HAP-1 (cell line): ENCODE measurements at regions not wholly inside any gene's neighbourhood (a gene's known extent, or its start where the extent isn't known, plus 50 kb on each side); places are given as distances from the start of the nearest gene placed in this dataset.
"Not testable (repeated sequence)": the region's sequence is repeated elsewhere in the genome, so short reads cannot be mapped to it uniquely, and the experiment has no call there.

Experiments used
- DNase-seq, 2 experiments: peaks; one replicate each; pipeline ENCODE4 v3.0.0-alpha.2; 2016 to 2020; ENCODE audit warnings: low spot score in 2 of 2
- H3K27me3 ChIP-seq: fragments of 250-450 bp; sonication (Bioruptor Pico); 2 replicates; pipeline ENCODE4 v1.5.1; 2020; ENCODE audit warnings: low read depth, mild to moderate bottlenecking, moderate library complexity
- H3K36me3 ChIP-seq: fragments of 250-450 bp; sonication (Bioruptor Pico); replicated peaks from 2 replicates; pipeline ENCODE4 v1.5.1; 2020; ENCODE audit warnings: mild to moderate bottlenecking
- H3K4me1 ChIP-seq: fragments of 250-450 bp; sonication (Bioruptor Pico); 2 replicates; pipeline ENCODE4 v1.5.1; 2020; ENCODE audit warnings: mild to moderate bottlenecking
- H3K4me3 ChIP-seq: fragments of 250-450 bp; sonication (Bioruptor Pico); 2 replicates; pipeline ENCODE4 v1.5.1; 2020; ENCODE audit warnings: mild to moderate bottlenecking, moderate library complexity
- H3K9me3 ChIP-seq: fragments of 250-450 bp; sonication (Bioruptor Pico); 2 replicates; pipeline ENCODE4 v1.5.1; 2020; ENCODE audit warnings: mild to moderate bottlenecking, moderate library complexity
- in situ Hi-C: fragments of 300-500 bp; cut with MboI; formaldehyde crosslinking; loops from 3 replicates; pipeline ENCODE4 v1.14.3; 2020; ENCODE audit warnings: low sequenced_read_pairs, inconsistent platforms, mixed read lengths

DNA sequence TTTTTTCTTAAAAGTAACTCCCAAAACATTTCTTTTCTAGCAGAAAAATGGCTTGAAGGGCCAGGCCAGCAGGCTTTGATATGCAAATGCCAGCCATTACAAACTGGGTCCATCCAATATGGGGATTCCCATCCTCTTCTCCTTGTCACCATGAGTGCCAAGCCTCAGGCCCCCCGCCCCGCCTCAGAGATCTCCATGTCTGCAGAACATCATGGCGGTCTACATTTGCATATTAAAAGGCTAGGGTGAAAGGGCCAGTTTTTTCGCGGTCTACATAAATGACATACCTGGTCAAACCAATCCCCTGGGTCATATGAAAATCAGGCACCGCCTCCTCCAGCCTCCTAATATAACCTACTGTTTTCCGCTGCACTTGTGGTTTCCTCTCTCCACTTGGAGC lies 1327.6 kb downstream of the UQCRFS1 start:
- Histone ChIP-seq H3K4me3 (no peak overlapping the region), H3K27me3 (no peaks in the 10 kb centered on the region), H3K4me1 (no peaks in the 10 kb centered on the region), H3K36me3 (no peaks in the 10 kb centered on the region), H3K9me3 (0 out of 2 replicates have a peak, but pooled peaks cover 9% of the 10 kb centered on the region)
- in situ Hi-C loops, result no loop called here
- DNase-seq, result no peak

DNA sequence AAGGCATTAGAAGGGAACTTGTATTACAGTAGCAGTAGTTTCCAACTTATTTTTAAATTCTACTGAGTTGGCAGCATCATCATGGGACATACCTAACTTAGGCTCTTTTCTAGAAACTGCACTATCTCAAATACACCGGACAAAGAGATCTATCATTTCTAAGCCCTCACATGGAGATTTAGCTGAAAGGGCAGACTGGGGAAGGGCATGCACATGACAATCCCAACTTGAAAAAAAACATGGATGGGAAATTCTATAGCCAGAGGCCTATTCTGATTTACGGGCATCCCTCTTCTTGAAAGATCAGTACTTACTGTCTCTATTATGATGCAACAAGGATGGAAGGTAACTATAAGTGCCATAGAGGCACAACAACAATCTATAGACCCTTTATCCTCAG lies 1328.6 kb downstream of the UQCRFS1 start:
- Histone ChIP-seq H3K27me3 (no peaks in the 10 kb centered on the region), H3K4me3 (no peak overlapping the region), H3K36me3 (no peaks in the 10 kb centered on the region), H3K9me3 (0 out of 2 replicates have a peak, but pooled peaks cover 9% of the 10 kb centered on the region), H3K4me1 (no peaks in the 10 kb centered on the region)
- DNase-seq, result no peak
- in situ Hi-C loops, result no loop called here

GRCh38 chr19:27881213-27881612 lies 1331.7 kb downstream of the UQCRFS1 start:
- in situ Hi-C loops, result no loop called here
- DNase-seq, result no peak
- Histone ChIP-seq H3K9me3 (0 out of 2 replicates have a peak, but pooled peaks cover 7% of the 10 kb centered on the region), H3K27me3 (no peaks in the 10 kb centered on the region), H3K4me1 (no peaks in the 10 kb centered on the region), H3K4me3 (no peak overlapping the region), H3K36me3 (no peaks in the 10 kb centered on the region)

- Histone ChIP-seq H3K4me1 (no peaks in the 10 kb centered on the region), H3K36me3 (no peaks in the 10 kb centered on the region), H3K9me3 (no peaks in the 10 kb centered on the region), H3K4me3 (no peak overlapping the region), H3K27me3 (no peaks in the 10 kb centered on the region)
- no peak for DNase-seq
- in situ Hi-C loops, result no loop called here
Observed at GRCh38 chr19:27876976-27877512, 1335.9 kb downstream of the UQCRFS1 start.

DNA sequence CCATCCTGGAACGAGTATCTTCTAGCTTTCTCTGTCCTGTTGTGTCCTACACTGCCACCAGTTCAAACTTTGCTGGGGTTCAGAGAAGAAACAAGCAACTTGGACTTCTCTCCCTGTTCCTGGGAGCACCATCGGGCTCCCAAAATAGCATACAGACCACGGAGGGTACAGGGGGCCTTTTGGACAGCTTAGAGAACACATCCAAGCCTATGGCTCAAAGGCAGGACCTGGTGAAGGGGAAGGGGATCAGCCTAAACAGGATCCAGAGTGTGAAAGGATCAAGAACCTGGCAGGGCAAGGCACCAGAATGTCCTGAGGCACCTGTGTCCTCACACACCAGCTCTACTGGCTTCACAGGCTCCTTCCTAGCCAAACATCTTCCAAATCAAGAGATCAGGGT lies 1336.5 kb downstream of the UQCRFS1 start:
- Histone ChIP-seq H3K4me3 (no peak overlapping the region), H3K9me3 (no peaks in the 10 kb centered on the region), H3K36me3 (no peaks in the 10 kb centered on the region), H3K27me3 (no peaks in the 10 kb centered on the region), H3K4me1 (no peaks in the 10 kb centered on the region)
- no peak for DNase-seq
- in situ Hi-C loops, result no loop called here

DNA sequence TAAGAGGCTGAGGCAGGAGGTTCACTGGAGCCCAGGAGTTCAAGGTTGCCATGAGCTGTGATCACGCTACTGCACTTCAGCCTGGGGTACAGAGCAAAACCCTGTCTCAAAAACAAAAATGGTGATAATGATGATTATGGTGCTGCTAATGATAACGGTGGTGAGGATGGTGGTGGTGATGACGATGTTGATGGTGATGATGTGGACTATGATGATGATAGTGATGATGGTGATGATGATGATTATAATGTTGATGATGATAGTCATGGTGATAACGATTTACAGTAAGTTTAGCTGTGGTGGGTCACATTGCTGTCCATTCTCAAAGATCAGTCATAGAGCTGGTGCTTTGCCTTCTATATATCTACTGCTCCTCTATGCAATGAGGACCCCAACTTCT lies 1340.6 kb downstream of the UQCRFS1 start:
- in situ Hi-C loops, result no loop called here
- H3K4me1 ChIP-seq, result no peaks in the 10 kb centered on the region
- H3K4me3 ChIP-seq, result no peak overlapping the region
- H3K9me3 ChIP-seq, result no peaks in the 10 kb centered on the region
- H3K27me3 ChIP-seq, result no peaks in the 10 kb centered on the region
- H3K36me3 ChIP-seq, result no peaks in the 10 kb centered on the region
- no peak for DNase-seq

DNA sequence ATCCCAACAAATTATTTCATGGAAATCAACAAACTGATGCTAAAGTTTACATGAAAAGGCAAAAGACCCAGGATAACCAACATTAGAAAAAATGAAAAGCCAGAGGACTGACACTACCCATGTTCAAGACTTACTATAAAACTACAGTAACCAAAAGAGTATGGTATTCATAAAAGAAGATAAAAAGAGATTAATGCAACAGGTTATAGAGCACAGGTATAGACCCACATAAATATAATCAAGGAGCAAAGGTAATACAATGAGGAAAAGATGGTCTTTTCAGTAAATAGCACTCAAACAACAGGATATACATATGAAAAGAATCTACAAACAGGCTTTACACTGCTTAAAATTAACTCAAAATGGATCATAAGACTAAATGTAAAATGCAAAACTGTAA lies 1342.7 kb downstream of the UQCRFS1 start:
- no peaks in the 10 kb centered on the region for H3K36me3 ChIP-seq
- H3K4me3 ChIP-seq, result no peak overlapping the region
- H3K9me3 ChIP-seq, result no peaks in the 10 kb centered on the region
- no peaks in the 10 kb centered on the region for H3K4me1 ChIP-seq
- DNase-seq, result no peak
- no peaks in the 10 kb centered on the region for H3K27me3 ChIP-seq
- in situ Hi-C loops, result no loop called here

DNA sequence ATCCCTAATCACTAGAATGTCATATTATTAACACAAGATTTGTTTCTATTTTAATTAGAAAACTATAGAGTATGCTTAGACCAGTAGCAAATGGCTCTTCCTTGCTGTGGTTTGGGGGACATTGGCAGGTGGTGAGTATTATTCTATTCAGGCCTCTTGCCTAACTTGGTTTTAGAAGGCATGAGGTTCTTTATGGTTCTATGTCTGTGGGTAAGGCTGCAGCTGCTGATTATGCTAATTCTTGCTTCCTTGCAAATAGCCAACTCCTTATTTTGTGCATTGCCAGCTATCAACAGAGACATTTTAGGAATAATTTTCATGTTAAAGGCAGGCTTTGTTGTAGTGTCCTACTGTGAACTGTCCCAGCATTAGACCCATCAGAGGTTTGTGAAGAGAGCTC lies 1344.9 kb downstream of the UQCRFS1 start:
- no peaks in the 10 kb centered on the region for H3K36me3 ChIP-seq
- DNase-seq, result no peak
- no peak overlapping the region for H3K4me3 ChIP-seq
- H3K27me3 ChIP-seq, result no peaks in the 10 kb centered on the region
- H3K9me3 ChIP-seq, result no peaks in the 10 kb centered on the region
- in situ Hi-C loops, result no loop called here
- H3K4me1 ChIP-seq, result no peaks in the 10 kb centered on the region

GRCh38 chr19:27865927-27866777 lies 1346.8 kb downstream of the UQCRFS1 start:
- no peak for DNase-seq
- Histone ChIP-seq H3K27me3 (no peaks in the 10 kb centered on the region), H3K4me3 (no peak overlapping the region), H3K4me1 (no peaks in the 10 kb centered on the region), H3K36me3 (no peaks in the 10 kb centered on the region), H3K9me3 (no peaks in the 10 kb centered on the region)
- in situ Hi-C loops, result no loop called here

- no peaks in the 10 kb centered on the region for H3K9me3 ChIP-seq
- no peaks in the 10 kb centered on the region for H3K4me1 ChIP-seq
- no peak for DNase-seq
- in situ Hi-C loops, result no loop called here
- H3K36me3 ChIP-seq, result no peaks in the 10 kb centered on the region
- no peaks in the 10 kb centered on the region for H3K27me3 ChIP-seq
- no peak overlapping the region for H3K4me3 ChIP-seq
Observed at GRCh38 chr19:27861411-27861975, 1351.5 kb downstream of the UQCRFS1 start.

DNA sequence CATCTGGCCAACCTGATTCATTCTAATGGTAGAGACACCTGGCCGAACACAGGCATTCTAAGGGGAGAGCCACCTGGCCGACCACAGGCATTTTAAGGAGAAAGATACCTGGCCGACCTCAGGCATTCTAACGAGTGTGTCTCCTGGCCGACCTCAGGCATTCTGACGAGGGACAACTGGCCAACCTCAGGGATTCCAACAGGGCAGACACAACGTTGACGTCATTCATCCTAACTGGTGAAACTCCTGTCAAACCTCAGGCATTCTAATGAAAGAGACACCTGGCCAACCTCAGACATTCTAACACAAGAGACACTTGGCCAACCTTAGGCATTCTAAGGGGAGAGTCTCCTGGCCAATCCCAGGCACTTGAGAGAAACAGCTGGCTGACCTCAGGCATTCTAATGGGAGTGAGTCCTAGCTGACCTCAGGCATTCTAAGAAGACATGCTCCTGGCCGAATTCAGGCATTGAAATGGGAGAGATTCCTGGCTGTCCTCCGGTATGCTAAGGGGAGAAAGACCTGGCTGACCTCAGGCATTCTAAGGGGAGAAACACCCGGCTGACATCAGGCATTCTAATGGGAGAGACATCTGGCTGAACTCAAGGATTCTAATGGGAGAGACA lies 1352.5 kb downstream of the UQCRFS1 start:
- Histone ChIP-seq H3K9me3 (no peaks in the 10 kb centered on the region), H3K4me1 (no peaks in the 10 kb centered on the region), H3K4me3 (no peak overlapping the region), H3K27me3 (no peaks in the 10 kb centered on the region), H3K36me3 (no peaks in the 10 kb centered on the region)
- DNase-seq, result no peak
- in situ Hi-C loops, result no loop called here

DNA sequence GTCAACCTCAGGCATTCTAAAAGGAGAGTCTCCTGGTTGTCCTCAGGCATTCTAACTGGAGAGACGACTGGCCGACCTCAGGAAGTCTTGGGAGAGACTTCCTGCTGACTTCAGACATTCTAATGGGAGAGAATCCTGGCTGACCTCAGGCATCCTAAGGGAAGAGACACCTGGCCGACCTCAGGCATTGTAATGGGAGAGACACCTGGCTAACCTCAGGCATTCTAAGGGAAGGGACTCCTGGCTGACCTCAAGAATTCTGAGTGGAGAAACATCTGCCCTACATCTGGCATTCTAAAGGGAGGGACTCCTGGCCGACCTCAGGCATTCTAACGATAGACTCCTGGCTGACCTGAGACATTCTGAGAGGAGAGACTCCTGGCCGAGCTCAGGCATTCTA lies 1353.3 kb downstream of the UQCRFS1 start:
- in situ Hi-C loops, result no loop called here

GRCh38 chr19:27858981-27859581 lies 1353.9 kb downstream of the UQCRFS1 start:
- no peaks in the 10 kb centered on the region for H3K36me3 ChIP-seq

More for the DNA sequence above, 1353.3 kb downstream of the UQCRFS1 start:
- H3K4me1 ChIP-seq, result no peaks in the 10 kb centered on the region
- no peaks in the 10 kb centered on the region for H3K9me3 ChIP-seq
- H3K27me3 ChIP-seq, result no peaks in the 10 kb centered on the region
- no peak for DNase-seq
- no peaks in the 10 kb centered on the region for H3K36me3 ChIP-seq
- no peak overlapping the region for H3K4me3 ChIP-seq

DNA sequence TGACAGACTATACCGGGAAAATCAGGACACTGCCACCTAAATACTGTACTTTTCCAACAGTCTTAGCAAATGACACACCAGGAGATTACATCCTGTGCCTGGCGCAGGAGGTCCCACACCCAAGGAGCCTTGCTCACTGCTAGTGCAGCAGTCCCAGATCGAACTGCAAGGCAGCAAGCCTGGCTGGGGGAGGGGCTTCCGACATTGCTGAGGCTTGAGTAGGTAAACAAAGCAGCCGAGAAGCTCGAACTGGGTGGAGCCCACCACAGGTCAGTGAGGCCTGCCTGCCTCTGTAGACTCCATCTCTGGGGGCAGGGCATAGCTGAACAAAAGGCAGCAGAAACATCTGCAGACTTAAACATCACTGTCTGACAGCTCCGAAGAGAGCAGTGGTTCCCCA lies 1360.0 kb downstream of the UQCRFS1 start:
- H3K4me1 ChIP-seq, in situ Hi-C loops, DNase-seq, H3K36me3 ChIP-seq, H3K27me3 ChIP-seq, H3K9me3 ChIP-seq, H3K4me3 ChIP-seq: not testable (repeated sequence)

More at GRCh38 chr19:27858981-27859581, 1353.9 kb downstream of the UQCRFS1 start:
- Histone ChIP-seq H3K27me3 (no peaks in the 10 kb centered on the region), H3K4me3 (no peak overlapping the region), H3K9me3 (no peaks in the 10 kb centered on the region), H3K4me1 (no peaks in the 10 kb centered on the region)
- in situ Hi-C loops, result no loop called here
- no peak for DNase-seq
